ENCODE measurements at regions not wholly inside any gene's neighbourhood (a gene's known extent, or its start where the extent isn't known, plus 50 kb on each side); places are given as distances from the start of the nearest gene placed in this dataset.
"Not testable (repeated sequence)": the region's sequence is repeated elsewhere in the genome, so short reads cannot be mapped to it uniquely, and the experiment has no call there.

DNA sequence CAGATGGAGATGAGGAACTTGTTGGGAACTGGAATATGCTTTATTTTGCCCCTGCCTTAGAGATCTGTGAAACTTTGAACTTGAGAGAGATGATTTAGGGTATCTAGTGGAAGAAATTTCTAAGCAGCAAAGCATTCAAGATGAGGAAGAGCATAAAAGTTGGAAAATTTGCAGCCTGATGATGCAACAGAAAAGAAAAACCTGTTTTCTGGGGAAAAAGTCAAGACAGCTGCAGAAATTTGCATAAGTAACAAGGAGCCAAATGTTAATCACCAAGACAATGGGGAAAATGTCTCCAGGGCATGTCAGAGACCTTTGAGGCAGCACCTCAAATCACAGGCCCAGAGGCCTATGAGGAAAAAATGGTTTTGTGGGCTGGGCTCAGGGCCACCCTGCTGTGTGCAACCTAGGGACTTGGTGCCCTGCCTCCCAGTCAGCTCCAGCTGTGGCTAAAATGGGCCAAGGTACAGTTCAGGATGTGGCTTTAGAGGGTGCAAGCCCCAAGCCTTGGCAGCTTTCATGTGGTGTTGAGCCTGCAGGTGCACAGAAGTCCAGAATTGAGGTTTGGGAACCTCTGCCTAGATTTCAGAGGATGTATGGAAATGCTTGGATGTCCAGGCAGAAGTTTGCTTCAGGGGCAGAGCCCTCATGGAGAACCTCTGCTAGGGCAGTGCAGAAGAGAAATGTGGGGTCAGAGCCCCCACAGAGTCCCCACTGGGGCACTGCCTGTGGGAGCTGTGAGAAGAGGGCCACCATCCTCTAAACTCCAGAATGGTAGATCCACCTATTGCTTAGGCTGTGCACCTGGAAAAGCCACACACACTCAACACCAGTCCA lies 136.3 kb upstream of the RAB4A start:
- not testable (repeated sequence) for H3K4me1 ChIP-seq (ENCODE audit: control insufficient read depth, insufficient read depth, low read length, poor library complexity, severe bottlenecking); H3K4me3 ChIP-seq (ENCODE audit: extremely low read depth, insufficient read depth, low read length, poor library complexity, severe bottlenecking); H3K36me3 ChIP-seq (ENCODE audit: control insufficient read depth, insufficient read depth, low read length); H3K27ac ChIP-seq (ENCODE audit: low read depth, low read length, severe bottlenecking)
- H3K9me3 ChIP-seq (ENCODE audit: control insufficient read depth, low read length): peaks cover 14% of the 10 kb centered on the region

DNA sequence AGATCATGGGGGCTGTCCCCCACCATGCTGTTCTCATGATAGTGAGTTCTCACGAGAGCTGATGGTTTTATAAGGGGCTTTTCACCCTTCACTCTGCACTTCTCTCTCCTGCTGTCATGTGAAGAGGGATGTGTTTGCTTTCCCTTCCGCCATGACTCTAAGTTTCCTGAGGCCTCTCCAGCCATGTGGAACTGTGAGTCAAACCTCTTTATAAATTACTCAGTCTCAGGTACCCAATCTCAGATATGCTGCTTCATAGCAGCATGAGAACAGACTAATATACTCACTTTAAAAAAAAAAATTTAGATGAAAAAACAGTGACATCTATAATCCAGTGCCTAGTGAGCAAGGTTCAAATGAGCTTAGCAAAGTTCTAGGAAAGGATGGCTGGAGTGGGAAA lies 135.1 kb upstream of the RAB4A start:
- Histone ChIP-seq H3K36me3 (ENCODE audit: control insufficient read depth, insufficient read depth, low read length) (no peaks in the 10 kb centered on the region), H3K4me1 (ENCODE audit: control insufficient read depth, insufficient read depth, low read length, poor library complexity, severe bottlenecking) (no peaks in the 10 kb centered on the region), H3K9me3 (ENCODE audit: control insufficient read depth, low read length) (peaks cover 14% of the 10 kb centered on the region), H3K4me3 (ENCODE audit: extremely low read depth, insufficient read depth, low read length, poor library complexity, severe bottlenecking) (no peak overlapping the region), H3K27ac (ENCODE audit: low read depth, low read length, severe bottlenecking) (no peak overlapping the region)
- no CpG with 5 or more reads among the region's 2 CpGs for WGBS, 2 experiments (ENCODE audit: insufficient coverage in 2 of 2)

DNA sequence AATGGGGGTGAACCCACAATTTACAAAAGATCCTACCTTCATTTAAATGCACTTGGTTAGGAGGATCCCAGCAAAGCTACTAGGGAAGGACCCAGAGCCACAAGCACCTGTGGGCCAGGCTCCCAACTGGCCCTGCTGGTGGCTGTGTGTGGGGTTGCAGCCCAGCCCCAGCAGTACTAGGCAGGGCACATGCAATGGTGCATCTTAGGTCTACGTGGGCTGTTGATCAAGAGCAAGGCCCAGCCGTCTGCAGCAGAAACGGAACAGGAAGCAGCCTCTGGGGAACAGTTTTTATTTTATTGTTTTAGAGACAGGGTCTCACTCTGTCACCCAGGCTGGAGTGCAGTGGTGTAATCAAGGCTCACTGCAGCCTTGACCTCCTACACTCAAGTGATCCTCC lies 134.1 kb upstream of the RAB4A start:
- WGBS, 2 experiments (ENCODE audit: insufficient coverage in 2 of 2): 75 to 79% methylated on average over 2 to 3 of the region's 3 CpGs
- Histone ChIP-seq H3K36me3 (ENCODE audit: control insufficient read depth, insufficient read depth, low read length) (no peaks in the 10 kb centered on the region), H3K4me3 (ENCODE audit: extremely low read depth, insufficient read depth, low read length, poor library complexity, severe bottlenecking) (no peak overlapping the region)

DNA sequence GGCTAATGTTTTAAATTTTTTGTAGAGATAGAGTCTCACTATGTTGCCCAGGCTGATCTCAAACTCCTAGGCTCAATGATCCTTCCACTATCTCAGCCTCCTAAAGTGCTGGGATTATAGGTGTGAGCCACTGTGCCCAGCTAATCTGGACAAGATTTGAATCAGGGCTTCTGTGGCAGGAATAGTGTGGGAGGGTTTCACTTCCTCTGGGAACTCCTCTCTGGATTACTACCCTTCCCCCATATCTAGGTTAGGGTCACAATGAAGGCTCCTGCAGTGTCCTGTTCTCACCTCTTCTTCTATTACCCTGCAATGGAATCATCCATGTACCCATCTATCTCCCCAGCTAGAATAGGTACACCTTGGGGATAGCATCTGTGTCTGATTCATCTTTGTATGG lies 133.6 kb upstream of the RAB4A start:
- no peaks in the 10 kb centered on the region for H3K36me3 ChIP-seq (ENCODE audit: control insufficient read depth, insufficient read depth, low read length)
- no peaks in the 10 kb centered on the region for H3K4me1 ChIP-seq (ENCODE audit: control insufficient read depth, insufficient read depth, low read length, poor library complexity, severe bottlenecking)

More for the DNA sequence above, 134.1 kb upstream of the RAB4A start:
- Histone ChIP-seq H3K9me3 (ENCODE audit: control insufficient read depth, low read length) (peaks cover 14% of the 10 kb centered on the region), H3K4me1 (ENCODE audit: control insufficient read depth, insufficient read depth, low read length, poor library complexity, severe bottlenecking) (no peaks in the 10 kb centered on the region), H3K27ac (ENCODE audit: low read depth, low read length, severe bottlenecking) (no peak overlapping the region)

DNA sequence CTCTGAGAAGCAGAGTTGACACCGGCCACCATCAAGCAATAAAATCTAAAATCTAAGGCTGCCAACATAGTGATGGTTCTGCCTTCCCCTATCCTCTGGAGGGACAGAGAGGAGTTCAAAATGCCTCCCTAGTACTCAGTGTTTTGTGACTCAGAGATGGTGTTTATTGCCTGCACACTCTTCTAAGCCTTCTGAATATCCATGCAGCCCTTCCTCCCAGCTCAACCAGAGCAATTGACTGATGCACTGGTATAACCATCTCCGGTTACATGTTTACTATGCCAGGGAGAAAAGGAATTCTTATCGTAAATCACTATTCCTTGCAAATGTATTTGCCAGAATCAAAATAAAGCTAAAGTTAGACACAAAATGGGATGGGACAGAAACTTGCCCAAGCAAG lies 132.9 kb upstream of the RAB4A start:
- 74% methylated on average over 3 of the region's 3 CpGs; no CpG with 5 or more reads in 1 of the 2 experiments for WGBS, 2 experiments (ENCODE audit: insufficient coverage in 2 of 2)
- Histone ChIP-seq H3K4me3 (ENCODE audit: extremely low read depth, insufficient read depth, low read length, poor library complexity, severe bottlenecking) (no peak overlapping the region), H3K27ac (ENCODE audit: low read depth, low read length, severe bottlenecking) (no peak overlapping the region), H3K4me1 (ENCODE audit: control insufficient read depth, insufficient read depth, low read length, poor library complexity, severe bottlenecking) (no peaks in the 10 kb centered on the region), H3K9me3 (ENCODE audit: control insufficient read depth, low read length) (peaks cover 14% of the 10 kb centered on the region), H3K36me3 (ENCODE audit: control insufficient read depth, insufficient read depth, low read length) (no peaks in the 10 kb centered on the region)

More for the DNA sequence above, 133.6 kb upstream of the RAB4A start:
- Histone ChIP-seq H3K9me3 (ENCODE audit: control insufficient read depth, low read length) (peaks cover 14% of the 10 kb centered on the region), H3K27ac (ENCODE audit: low read depth, low read length, severe bottlenecking) (no peak overlapping the region), H3K4me3 (ENCODE audit: extremely low read depth, insufficient read depth, low read length, poor library complexity, severe bottlenecking) (no peak overlapping the region)

DNA sequence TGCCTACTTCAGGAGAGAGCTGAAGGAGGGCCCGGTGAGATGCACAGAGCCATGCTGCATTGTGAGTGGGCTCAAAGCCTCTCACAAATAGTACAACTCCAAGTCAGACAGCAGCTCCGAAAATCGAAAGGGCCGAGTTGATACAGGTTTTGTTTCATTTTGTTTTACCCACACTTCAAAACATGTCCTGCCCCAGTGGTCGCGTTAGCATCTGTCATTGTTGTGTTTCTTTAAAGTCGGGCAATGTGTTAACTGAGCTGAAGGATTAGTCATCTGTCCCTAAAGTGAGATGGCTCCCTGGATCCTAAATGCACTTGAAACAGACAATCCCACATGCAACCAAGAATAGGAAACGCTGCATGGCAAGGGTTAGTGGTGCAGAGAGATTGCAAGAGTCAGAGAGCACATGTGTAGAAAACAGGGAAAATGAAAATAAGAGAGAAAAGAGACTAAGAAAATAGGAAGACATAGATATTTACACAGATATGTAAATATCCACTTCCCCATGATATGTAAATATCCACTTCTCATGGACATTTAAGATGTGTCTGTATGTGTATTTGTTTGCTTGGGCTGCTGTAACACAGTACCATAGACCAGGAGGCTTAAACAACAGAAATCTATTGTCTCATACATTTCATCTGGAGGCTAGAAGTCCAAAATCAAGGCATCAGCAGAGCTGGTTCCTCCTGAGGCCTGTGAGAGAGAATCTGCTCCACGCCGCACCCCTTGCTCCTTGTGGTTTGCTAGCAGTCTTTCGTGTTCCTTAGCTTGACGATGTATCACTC lies 131.4 kb upstream of the RAB4A start:
- 88 to 97% methylated on average over 7 to 8 of the region's 12 CpGs for WGBS, 2 experiments (ENCODE audit: insufficient coverage in 2 of 2)
- Histone ChIP-seq H3K27ac (ENCODE audit: low read depth, low read length, severe bottlenecking) (no peak overlapping the region), H3K9me3 (ENCODE audit: control insufficient read depth, low read length) (peaks cover 11% of the 10 kb centered on the region), H3K4me1 (ENCODE audit: control insufficient read depth, insufficient read depth, low read length, poor library complexity, severe bottlenecking) (no peaks in the 10 kb centered on the region), H3K4me3 (ENCODE audit: extremely low read depth, insufficient read depth, low read length, poor library complexity, severe bottlenecking) (no peak overlapping the region), H3K36me3 (ENCODE audit: control insufficient read depth, insufficient read depth, low read length) (no peaks in the 10 kb centered on the region)

DNA sequence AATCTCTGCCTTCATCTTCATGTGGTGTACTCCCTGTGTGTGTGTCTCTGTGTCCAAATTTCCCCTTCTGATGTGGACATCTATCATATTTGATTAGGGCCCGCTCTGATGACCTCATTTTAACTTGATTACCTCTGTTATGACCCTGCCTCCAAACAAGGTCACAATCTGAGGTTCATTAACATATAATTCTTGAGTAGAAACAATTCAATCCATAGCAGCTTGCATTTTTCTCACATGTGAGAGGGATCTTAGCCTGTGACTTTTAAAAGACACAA lies 130.9 kb upstream of the RAB4A start:
- WGBS, 2 experiments (ENCODE audit: insufficient coverage in 2 of 2): 100% methylated on average over 1 of the region's 1 CpG; no CpG with 5 or more reads in 1 of the 2 experiments
- H3K9me3 ChIP-seq (ENCODE audit: control insufficient read depth, low read length): peaks cover 6% of the 10 kb centered on the region
- no peaks in the 10 kb centered on the region for H3K36me3 ChIP-seq (ENCODE audit: control insufficient read depth, insufficient read depth, low read length)
- no peak overlapping the region for H3K4me3 ChIP-seq (ENCODE audit: extremely low read depth, insufficient read depth, low read length, poor library complexity, severe bottlenecking)
- H3K4me1 ChIP-seq (ENCODE audit: control insufficient read depth, insufficient read depth, low read length, poor library complexity, severe bottlenecking): no peaks in the 10 kb centered on the region
- H3K27ac ChIP-seq (ENCODE audit: low read depth, low read length, severe bottlenecking): no peak overlapping the region

DNA sequence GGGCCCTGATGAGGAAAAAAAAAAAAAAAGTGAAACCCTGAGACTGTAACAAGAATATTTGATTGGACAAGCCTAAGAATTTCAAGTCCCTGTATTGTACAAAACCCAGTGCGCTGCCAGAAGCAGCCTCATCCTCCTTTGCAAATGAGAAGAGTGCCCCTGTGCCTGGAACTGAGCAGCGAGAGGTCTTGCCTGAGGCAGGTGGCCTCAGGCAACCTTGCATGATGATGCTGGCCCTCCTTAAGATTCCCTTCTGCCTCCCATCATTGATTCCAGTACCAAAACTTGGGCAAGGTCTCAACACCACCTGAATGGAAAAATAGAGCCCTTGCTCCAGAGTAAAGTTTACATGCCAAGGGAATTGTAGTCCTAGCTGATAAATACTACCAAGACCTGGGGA lies 129.6 kb upstream of the RAB4A start:
- Histone ChIP-seq H3K27ac (ENCODE audit: low read depth, low read length, severe bottlenecking) (no peak overlapping the region), H3K36me3 (ENCODE audit: control insufficient read depth, insufficient read depth, low read length) (no peaks in the 10 kb centered on the region)
- 94 to 100% methylated on average over 2 of the region's 2 CpGs for WGBS, 2 experiments (ENCODE audit: insufficient coverage in 2 of 2)

DNA sequence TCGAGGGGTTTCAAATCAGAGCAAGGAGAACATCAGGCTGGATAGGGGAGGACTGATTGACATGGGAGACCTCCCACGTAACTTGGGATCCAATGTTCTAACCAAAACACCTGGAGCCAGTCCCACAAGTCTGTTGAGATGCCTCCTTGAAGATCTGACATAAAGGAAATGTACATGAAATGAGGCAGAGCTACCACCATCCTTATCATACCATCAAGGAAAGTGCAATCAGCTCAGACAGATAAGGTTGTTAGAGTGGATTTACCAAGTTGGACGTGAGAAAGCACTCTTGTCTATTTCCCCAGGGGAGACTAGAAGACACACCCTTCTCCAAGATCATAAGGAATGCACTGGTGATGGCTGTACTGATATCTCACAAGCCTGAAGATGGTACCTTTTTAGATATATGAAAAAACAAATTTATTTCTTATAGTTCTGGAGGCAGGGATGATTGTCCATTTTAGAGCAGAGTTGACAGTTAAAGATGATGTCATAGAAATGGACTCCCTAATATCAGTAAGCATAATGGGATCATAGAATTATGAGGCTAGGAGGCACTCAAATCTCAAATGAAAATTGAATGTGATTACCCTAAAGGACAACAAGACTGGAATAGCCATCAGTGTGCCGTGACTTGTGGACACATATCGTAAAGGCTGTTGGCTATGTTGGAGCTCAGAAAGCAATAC lies 129.1 kb upstream of the RAB4A start:
- 90 to 100% methylated on average over 4 of the region's 5 CpGs for WGBS, 2 experiments (ENCODE audit: insufficient coverage in 2 of 2)

More for the DNA sequence above, 129.6 kb upstream of the RAB4A start:
- H3K4me1 ChIP-seq (ENCODE audit: control insufficient read depth, insufficient read depth, low read length, poor library complexity, severe bottlenecking): no peaks in the 10 kb centered on the region
- no peak overlapping the region for H3K4me3 ChIP-seq (ENCODE audit: extremely low read depth, insufficient read depth, low read length, poor library complexity, severe bottlenecking)
- peaks cover under 1% of the 10 kb centered on the region for H3K9me3 ChIP-seq (ENCODE audit: control insufficient read depth, low read length)

DNA sequence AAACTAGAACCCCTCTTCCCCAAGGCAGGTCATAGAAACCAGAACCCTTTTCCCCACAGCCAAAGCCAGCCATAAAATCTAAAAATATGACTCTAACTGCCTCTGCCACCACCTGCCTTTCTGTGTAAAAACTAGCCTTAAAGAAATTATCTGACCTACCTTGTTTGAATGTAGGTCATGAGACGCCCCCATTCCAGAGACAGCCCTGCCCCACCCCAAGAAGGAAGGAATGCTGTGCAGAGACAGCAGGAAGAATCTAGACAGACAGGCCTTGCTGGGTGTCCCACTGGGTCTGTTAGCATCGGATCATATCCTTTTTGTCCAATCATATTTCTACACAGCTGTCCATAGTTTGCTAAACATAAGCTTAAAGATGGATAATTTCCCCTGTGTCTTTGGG lies 128.4 kb upstream of the RAB4A start:
- Histone ChIP-seq H3K27ac (ENCODE audit: low read depth, low read length, severe bottlenecking) (no peak overlapping the region), H3K9me3 (ENCODE audit: control insufficient read depth, low read length) (no peaks in the 10 kb centered on the region), H3K4me1 (ENCODE audit: control insufficient read depth, insufficient read depth, low read length, poor library complexity, severe bottlenecking) (peaks cover 5% of the 10 kb centered on the region), H3K4me3 (ENCODE audit: extremely low read depth, insufficient read depth, low read length, poor library complexity, severe bottlenecking) (no peak overlapping the region), H3K36me3 (ENCODE audit: control insufficient read depth, insufficient read depth, low read length) (no peaks in the 10 kb centered on the region)
- WGBS, 2 experiments (ENCODE audit: insufficient coverage in 2 of 2): 86 to 92% methylated on average over 1 to 2 of the region's 2 CpGs

More for the DNA sequence above, 129.1 kb upstream of the RAB4A start:
- H3K27ac ChIP-seq (ENCODE audit: low read depth, low read length, severe bottlenecking): no peak overlapping the region
- H3K9me3 ChIP-seq (ENCODE audit: control insufficient read depth, low read length): no peaks in the 10 kb centered on the region
- peaks cover 1% of the 10 kb centered on the region for H3K4me1 ChIP-seq (ENCODE audit: control insufficient read depth, insufficient read depth, low read length, poor library complexity, severe bottlenecking)
- no peak overlapping the region for H3K4me3 ChIP-seq (ENCODE audit: extremely low read depth, insufficient read depth, low read length, poor library complexity, severe bottlenecking)
- no peaks in the 10 kb centered on the region for H3K36me3 ChIP-seq (ENCODE audit: control insufficient read depth, insufficient read depth, low read length)

Data from mesodermal cell (in vitro differentiated cells).